SU-DHL-6 (cell line): ENCODE measurements at regions not wholly inside any gene's neighbourhood (a gene's known extent, or its start where the extent isn't known, plus 50 kb on each side); places are given as distances from the start of the nearest gene placed in this dataset.

Experiments
- H2AFZ ChIP-seq: fragments of 200-600 bp; sonication (generic); 2 replicates; pipeline ENCODE4 v1.6.1; 2014; ENCODE audit warnings: low read depth, mild to moderate bottlenecking, moderate library complexity, mixed read lengths, antibody characterized with exemption, low read length; ENCODE audit not compliant: severe bottlenecking
- H3F3A ChIP-seq: fragments of 200-600 bp; shearing (Covaris generic); 2 replicates; pipeline ENCODE4 v1.6.0; 2016; ENCODE audit warnings: antibody characterized with exemption, mild to moderate bottlenecking; ENCODE audit not compliant: insufficient read depth
- H3K27ac ChIP-seq: fragments of 200-600 bp; sonication (generic); 2 replicates; pipeline ENCODE4 v1.5.1; 2016; ENCODE audit warnings: low read depth, mild to moderate bottlenecking, low read length, moderate library complexity, mixed read lengths
- H3K27me3 ChIP-seq: fragments of 200-600 bp; sonication (generic), shearing (Covaris generic); 2 replicates; pipeline ENCODE4 v1.6.0; 2014; ENCODE audit warnings: mild to moderate bottlenecking, low read length
- H3K36me3 ChIP-seq: fragments of 200-600 bp; sonication (generic); 2 replicates; pipeline ENCODE4 v1.6.1; 2014; ENCODE audit warnings: mild to moderate bottlenecking, low read length, mixed read lengths
- H3K4me2 ChIP-seq: fragments of 300-600, 200-600 bp; shearing (Covaris generic), sonication (generic); 2 replicates; pipeline ENCODE4 v1.6.0; 2014; ENCODE audit warnings: low read length, low read depth, mild to moderate bottlenecking; ENCODE audit not compliant: poor library complexity, severe bottlenecking
- H3K4me3 ChIP-seq: fragments of 200-600 bp; sonication (generic); 2 replicates; pipeline ENCODE4 v1.5.1; 2014; ENCODE audit warnings: antibody characterized with exemption, low read length, mild to moderate bottlenecking, mixed read lengths; ENCODE audit not compliant: insufficient read depth, poor library complexity, severe bottlenecking
- H3K79me2 ChIP-seq: fragments of 200-600 bp; sonication (generic); 2 replicates; pipeline ENCODE4 v1.6.1; 2014; ENCODE audit warnings: mild to moderate bottlenecking, low read length, moderate library complexity; ENCODE audit not compliant: insufficient read depth
- H3K9ac ChIP-seq: fragments of 200-600 bp; sonication (generic); 2 replicates; pipeline ENCODE4 v1.7.0; 2014; ENCODE audit warnings: mild to moderate bottlenecking, low read length
- H3K9me2 ChIP-seq: fragments of 200-600 bp; sonication (generic); replicated peaks from 2 replicates; pipeline ENCODE4 v1.6.1; 2014; ENCODE audit warnings: low read length; ENCODE audit not compliant: insufficient read depth
- H3K9me3 ChIP-seq: fragments of 200-600 bp; sonication (generic); 2 replicates; pipeline ENCODE4 v1.6.1; 2014; ENCODE audit warnings: low read length, mixed read lengths; ENCODE audit not compliant: insufficient read depth
- H4K20me1 ChIP-seq: fragments of 200-600 bp; sonication (generic); 2 replicates; pipeline ENCODE4 v1.6.1; 2014; ENCODE audit warnings: low read depth, mild to moderate bottlenecking, antibody characterized with exemption, low read length, moderate library complexity, mixed read lengths
- EZH2phosphoT487 ChIP-seq: fragments of 200-600 bp; sonication (generic), shearing (Covaris generic); conservative IDR thresholded peaks from 2 replicates; pipeline ENCODE4 v1.6.1; 2018; ENCODE audit warnings: mild to moderate bottlenecking, antibody characterized with exemption, low read length, moderate library complexity, mixed read lengths
- TF ChIP-seq, protein P1 (sequence below): fragments of 200-600 bp; sonication (generic); IDR thresholded peaks from one replicate; pipeline ENCODE4 v1.5.1; 2017; ENCODE audit warnings: antibody characterized with exemption, mild to moderate bottlenecking, low read length, moderate library complexity; ENCODE audit not compliant: insufficient read depth, poor library complexity, severe bottlenecking

- H3K4me2 ChIP-seq = no peak overlapping the region
- no peak overlapping the region for H2AFZ ChIP-seq
- no peak overlapping the region for H3K27ac ChIP-seq
- no peak overlapping the region for H3K4me3 ChIP-seq
- no peaks in the 10 kb centered on the region for H3K9me2 ChIP-seq
- H3K9ac ChIP-seq = no peak overlapping the region
- H3K36me3 ChIP-seq = no peaks in the 10 kb centered on the region
- H3K79me2 ChIP-seq = no peaks in the 10 kb centered on the region
- H4K20me1 ChIP-seq = no peaks in the 10 kb centered on the region
- no peaks in the 10 kb centered on the region for H3F3A ChIP-seq
- TF ChIP-seq, protein P1, sequence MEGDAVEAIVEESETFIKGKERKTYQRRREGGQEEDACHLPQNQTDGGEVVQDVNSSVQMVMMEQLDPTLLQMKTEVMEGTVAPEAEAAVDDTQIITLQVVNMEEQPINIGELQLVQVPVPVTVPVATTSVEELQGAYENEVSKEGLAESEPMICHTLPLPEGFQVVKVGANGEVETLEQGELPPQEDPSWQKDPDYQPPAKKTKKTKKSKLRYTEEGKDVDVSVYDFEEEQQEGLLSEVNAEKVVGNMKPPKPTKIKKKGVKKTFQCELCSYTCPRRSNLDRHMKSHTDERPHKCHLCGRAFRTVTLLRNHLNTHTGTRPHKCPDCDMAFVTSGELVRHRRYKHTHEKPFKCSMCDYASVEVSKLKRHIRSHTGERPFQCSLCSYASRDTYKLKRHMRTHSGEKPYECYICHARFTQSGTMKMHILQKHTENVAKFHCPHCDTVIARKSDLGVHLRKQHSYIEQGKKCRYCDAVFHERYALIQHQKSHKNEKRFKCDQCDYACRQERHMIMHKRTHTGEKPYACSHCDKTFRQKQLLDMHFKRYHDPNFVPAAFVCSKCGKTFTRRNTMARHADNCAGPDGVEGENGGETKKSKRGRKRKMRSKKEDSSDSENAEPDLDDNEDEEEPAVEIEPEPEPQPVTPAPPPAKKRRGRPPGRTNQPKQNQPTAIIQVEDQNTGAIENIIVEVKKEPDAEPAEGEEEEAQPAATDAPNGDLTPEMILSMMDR = no peak
- TF ChIP-seq EZH2phosphoT487 = no peak
- no peaks in the 10 kb centered on the region for H3K27me3 ChIP-seq
- H3K9me3 ChIP-seq = no peaks in the 10 kb centered on the region
These were observed 822.7 kb downstream of the GALR1 start for GRCh38 chr18:78072375-78072774.

DNA sequence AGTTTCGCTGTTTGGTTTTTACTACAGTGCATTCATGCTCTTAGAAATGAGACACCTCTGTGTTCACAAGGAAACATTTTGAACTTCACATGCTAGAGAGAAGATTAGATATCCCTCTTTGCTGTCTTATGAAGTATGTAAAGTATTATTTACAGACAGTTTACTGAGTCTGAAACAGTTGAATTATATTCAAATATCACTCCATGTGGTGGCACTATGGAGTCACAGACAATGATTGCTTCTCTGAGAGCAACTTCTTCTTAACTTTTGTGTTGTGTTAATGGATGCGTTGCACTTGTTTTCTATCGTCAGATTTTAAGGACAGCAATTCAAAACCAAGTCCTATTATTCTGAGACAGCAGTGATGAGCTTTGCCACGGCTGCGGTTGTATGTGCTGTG lies 823.6 kb downstream of the GALR1 start:
- Histone ChIP-seq H3K4me3 (no peak overlapping the region), H3K9ac (no peak overlapping the region), H3K9me2 (no peaks in the 10 kb centered on the region), H3K9me3 (no peaks in the 10 kb centered on the region), H3K79me2 (no peaks in the 10 kb centered on the region), H3K27ac (no peak overlapping the region), H3K4me2 (no peak overlapping the region), H2AFZ (no peak overlapping the region), H3F3A (no peaks in the 10 kb centered on the region), H3K36me3 (no peaks in the 10 kb centered on the region), H4K20me1 (no peaks in the 10 kb centered on the region), H3K27me3 (no peaks in the 10 kb centered on the region)
- TF ChIP-seq EZH2phosphoT487 = no peak
- TF ChIP-seq, protein P1 = no peak

GRCh38 chr18:78074400-78075020 lies 824.9 kb downstream of the GALR1 start:
- Histone ChIP-seq H3K4me2 (no peak overlapping the region), H3K9ac (no peak overlapping the region), H2AFZ (no peak overlapping the region), H3K27ac (no peak overlapping the region), H4K20me1 (no peaks in the 10 kb centered on the region), H3K79me2 (no peaks in the 10 kb centered on the region), H3K27me3 (no peaks in the 10 kb centered on the region), H3K9me3 (no peaks in the 10 kb centered on the region), H3F3A (no peaks in the 10 kb centered on the region), H3K36me3 (no peaks in the 10 kb centered on the region), H3K4me3 (no peak overlapping the region), H3K9me2 (no peaks in the 10 kb centered on the region)
- TF ChIP-seq EZH2phosphoT487 = no peak
- TF ChIP-seq, protein P1 = no peak
